Psoas muscle (tissue), 7 donors: ENCODE measurements at regions not wholly inside any gene's neighbourhood (a gene's known extent, or its start where the extent isn't known, plus 50 kb on each side); places are given as distances from the start of the nearest gene placed in this dataset.
A peak's percentile ranks its signal among the peaks of the same experiment; 100 is the strongest.

Experiments
- ATAC-seq, 4 donors: fragments of 200-7000 bp; cut with Tn5 transposase; one replicate each; pipeline ENCODE4 v1.9.1; 2020; ENCODE audit warnings: moderate library complexity in 3 of 4, mild to moderate bottlenecking in 2 of 4
- DNase-seq, 2 donors: peaks; one replicate each; pipeline ENCODE4 v3.0.0-alpha.2; 2020
- H3K27ac ChIP-seq: fragments of 200-600 bp; one replicate; pipeline ENCODE4 v1.8.0; 2022
- H3K27me3 ChIP-seq, 3 donors: fragments of 200-600 bp in 1 of 3; one replicate each; pipeline versions ENCODE4 v1.6.1 to v1.8.0; 2013 to 2022; ENCODE audit warnings: low read length in 2 of 3, mild to moderate bottlenecking in 2 of 3, moderate library complexity in 1 of 3; ENCODE audit not compliant: insufficient read depth in 3 of 3
- H3K36me3 ChIP-seq, 2 donors: fragments of 200-600 bp in 1 of 2; one replicate each; pipeline versions ENCODE4 v1.6.1 to v1.8.0; 2013 to 2022; ENCODE audit warnings: low read depth in 1 of 2, mild to moderate bottlenecking in 1 of 2, moderate library complexity in 1 of 2; ENCODE audit not compliant: insufficient read depth in 1 of 2
- H3K4me1 ChIP-seq: fragments of 200-600 bp; one replicate; pipeline ENCODE4 v1.8.0; 2022
- H3K4me3 ChIP-seq: fragments of 200-600 bp; one replicate; pipeline ENCODE4 v1.8.0; 2022; ENCODE audit warnings: mild to moderate bottlenecking
- H3K9me3 ChIP-seq: fragments of 200-600 bp; one replicate; pipeline ENCODE4 v1.8.0; 2022
- CTCF ChIP-seq: fragments of 200-600 bp; IDR thresholded peaks from one replicate; pipeline ENCODE4 v1.8.0; 2022; ENCODE audit warnings: antibody characterized with exemption
- WGBS, 3 donors: extraction: QIAGEN DNeasy Blood & Tissue Kit; methylation state at CpG; one replicate each; pipeline versions ENCODE4 v1.1.6 to v1.1.7; 2013; 5-methylcytosine and 5-hydroxymethylcytosine counted together
- intact Hi-C, 2 donors: fragments of 100-400 bp; cut with DNase I; formaldehyde crosslinking; loops; one replicate each; pipeline versions ENCODE4 v1.11.0 to v1.14.2; 2022
- donor health status: healthy with polysubstance abuse.
- donor health status: DM: no; HTN: no; CAD: no; lungs with moderate emphysema.
- donor health status: Bipolar disorder and iron deficiency.
- donor health status: healthy.
- donor health status: DM: yes; HTN: yes; CAD: no.
- donor health status: DM: no; HTN: no; CAD: no.
- donor health status: DM: yes; HTN: yes; CAD: no.

GRCh38 chr6:122200440-122200839 is 199.0 kb upstream of the HSF2 start:
- ATAC-seq = no peak
- no peak overlapping the region for H3K4me3 ChIP-seq
- no peaks in the 10 kb centered on the region for H3K27me3 ChIP-seq
- no peaks in the 10 kb centered on the region for H3K9me3 ChIP-seq
- intact Hi-C loops = no loop called here
- 19 to 42% (median 33%) methylated on average over 1 of the region's 1 CpG for WGBS, 3 donors
- no peaks in the 10 kb centered on the region for H3K4me1 ChIP-seq
- DNase-seq = no peak
- H3K27ac ChIP-seq = no peak overlapping the region
- H3K36me3 ChIP-seq = no peaks in the 10 kb centered on the region
- TF ChIP-seq CTCF = no peak

- H3K27me3 ChIP-seq = no peaks in the 10 kb centered on the region
- ATAC-seq (no peak), DNase-seq (no peak)
- no peaks in the 10 kb centered on the region for H3K9me3 ChIP-seq
- no peak overlapping the region for H3K4me3 ChIP-seq
- TF ChIP-seq CTCF = no peak
- H3K27ac ChIP-seq = no peak overlapping the region
- H3K4me1 ChIP-seq = no peaks in the 10 kb centered on the region
- no peaks in the 10 kb centered on the region for H3K36me3 ChIP-seq
- 77 to 87% (median 83%) methylated on average over 8 of the region's 8 CpGs for WGBS, 3 donors
- intact Hi-C loops = no loop called here
Measured at GRCh38 chr6:122202576-122203137, 196.8 kb upstream of the HSF2 start.

GRCh38 chr6:122207061-122207460 is 192.4 kb upstream of the HSF2 start:
- intact Hi-C loops = no loop called here
- DNase-seq (no peak), ATAC-seq (no peak)
- Histone ChIP-seq H3K27me3 (no peaks in the 10 kb centered on the region), H3K9me3 (no peaks in the 10 kb centered on the region), H3K36me3 (no peaks in the 10 kb centered on the region), H3K27ac (no peak overlapping the region), H3K4me3 (no peak overlapping the region), H3K4me1 (no peaks in the 10 kb centered on the region)
- TF ChIP-seq CTCF = no peak
- 80 to 86% (median 85%) methylated on average over 2 of the region's 2 CpGs for WGBS, 3 donors

- DNase-seq (no peak), ATAC-seq (no peak)
- Histone ChIP-seq H3K36me3 (no peaks in the 10 kb centered on the region), H3K4me1 (no peaks in the 10 kb centered on the region), H3K4me3 (no peak overlapping the region), H3K27me3 (no peaks in the 10 kb centered on the region), H3K9me3 (no peaks in the 10 kb centered on the region), H3K27ac (no peak overlapping the region)
- TF ChIP-seq CTCF = no peak
- intact Hi-C loops = no loop called here
Measured at GRCh38 chr6:122207794-122208193, 191.7 kb upstream of the HSF2 start.

- Histone ChIP-seq H3K27me3 (no peaks in the 10 kb centered on the region), H3K4me3 (no peak overlapping the region)
- intact Hi-C loops = no loop called here
Measured at GRCh38 chr6:122214605-122215318, 184.7 kb upstream of the HSF2 start.

More at GRCh38 chr6:122214605-122215318, 184.7 kb upstream of the HSF2 start:
- no peak for TF ChIP-seq CTCF
- 39 to 63% (median 49%) methylated on average over 3 of the region's 3 CpGs for WGBS, 3 donors
- Histone ChIP-seq H3K27ac (peak overlapping the region; percentile 85), H3K4me1 (no peaks in the 10 kb centered on the region), H3K9me3 (no peaks in the 10 kb centered on the region), H3K36me3 (no peaks in the 10 kb centered on the region)
- DNase-seq = peak in 1 of 2 donors; percentile 45
- peak; percentile 71 to 98 (median 94) for ATAC-seq
